Dedifferentiated amniotic fluid mesenchymal stem cell (primary cell): ENCODE measurements at regions not wholly inside any gene's neighbourhood (a gene's known extent, or its start where the extent isn't known, plus 50 kb on each side); places are given as distances from the start of the nearest gene placed in this dataset.

Experiments used
- DNase-seq: peaks from one replicate; pipeline ENCODE4 v3.0.0-alpha.2; 2016; ENCODE audit errors: extremely low spot score

DNA sequence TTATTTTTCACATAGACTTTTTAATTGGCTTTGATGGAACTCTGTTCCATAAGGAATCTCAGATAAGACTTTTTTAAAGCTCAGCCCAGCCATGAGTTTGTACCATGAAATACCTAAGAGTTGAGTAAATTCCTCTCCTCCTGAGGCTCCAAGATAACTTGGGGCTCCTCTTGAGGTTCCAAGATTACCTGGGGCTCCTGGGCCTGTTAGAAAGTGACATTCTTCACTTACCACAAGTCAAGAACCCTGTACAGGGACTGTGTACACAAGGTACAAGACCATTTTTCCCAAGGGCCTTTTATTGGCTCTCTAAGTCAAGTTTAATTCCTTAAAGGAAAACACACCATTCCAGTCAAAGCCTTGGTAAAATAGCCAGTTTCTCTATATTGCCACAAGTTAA, 111.3 kb upstream of the PRR20G start:
- no peak for DNase-seq

DNA sequence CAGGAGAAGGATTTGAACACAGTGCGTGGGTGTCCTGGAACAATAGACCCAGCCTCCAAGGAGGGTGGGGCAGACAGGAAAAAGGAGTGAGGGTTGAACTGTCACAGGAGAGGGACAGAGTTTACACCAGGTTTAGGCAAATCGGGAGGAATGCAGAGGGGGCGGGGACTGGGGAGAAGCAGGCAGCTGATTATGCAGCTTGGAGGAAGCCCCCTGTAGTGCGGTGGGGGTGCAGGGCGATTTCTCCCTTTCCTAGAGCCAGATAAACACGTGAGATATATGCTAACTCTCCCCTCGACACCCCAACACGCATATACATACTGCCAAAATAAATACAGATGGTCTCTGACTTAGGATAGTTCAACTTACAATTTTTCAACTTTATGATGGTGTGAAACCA, 108.6 kb upstream of the PRR20G start:
- DNase-seq: no peak

- DNase-seq: no peak
Observed at GRCh38 chr3:127395663-127396355, 108.0 kb upstream of the PRR20G start.

GRCh38 chr3:127394984-127395662, 107.3 kb upstream of the PRR20G start:
- DNase-seq: no peak

- no peak for DNase-seq
Observed at GRCh38 chr3:127394031-127394430, 106.2 kb upstream of the PRR20G start.

GRCh38 chr3:127393131-127393820, 105.4 kb upstream of the PRR20G start:
- DNase-seq: no peak

GRCh38 chr3:127392156-127392490, 104.3 kb upstream of the PRR20G start:
- no peak for DNase-seq

GRCh38 chr3:127391436-127392155, 103.8 kb upstream of the PRR20G start:
- no peak for DNase-seq

DNA sequence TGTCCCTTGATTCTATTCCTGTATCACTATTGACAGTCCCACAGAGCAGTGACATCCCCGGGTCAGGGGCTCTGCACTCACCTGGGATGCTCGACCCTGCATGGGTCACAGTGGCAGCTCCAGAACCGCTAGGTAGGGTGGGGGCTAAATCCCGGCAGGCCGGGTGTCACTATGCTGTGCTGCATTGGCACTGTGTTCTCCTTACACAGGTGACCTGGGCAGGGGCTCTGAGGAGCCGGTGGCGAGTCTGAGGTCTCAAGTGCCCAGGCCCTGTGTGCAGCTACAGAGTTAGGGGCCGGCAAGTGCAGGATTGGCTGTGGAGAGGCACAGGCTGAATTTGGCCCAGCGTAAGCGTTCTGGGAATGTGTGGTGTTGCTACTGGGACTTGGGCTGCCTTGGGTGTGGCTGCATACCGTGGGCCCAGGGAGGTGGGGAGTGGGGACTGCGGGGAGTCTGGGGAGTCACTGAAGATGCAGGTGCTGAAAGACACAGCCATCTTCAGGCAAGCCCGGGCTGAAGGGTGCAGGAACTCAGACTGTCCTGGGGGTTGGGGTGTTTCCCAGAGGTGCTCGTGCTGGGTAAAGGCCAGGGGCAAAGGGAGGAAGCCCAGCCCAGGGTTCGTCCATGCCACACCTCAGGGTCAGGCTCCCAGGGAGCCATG, 102.6 kb upstream of the PRR20G start:
- no peak for DNase-seq

- DNase-seq: no peak
Observed at GRCh38 chr3:127389913-127390312, 102.1 kb upstream of the PRR20G start.

- DNase-seq: no peak
Observed at GRCh38 chr3:127389420-127389819, 101.6 kb upstream of the PRR20G start.

- DNase-seq: no peak
Observed at GRCh38 chr3:127388427-127388826, 100.6 kb upstream of the PRR20G start.

DNA sequence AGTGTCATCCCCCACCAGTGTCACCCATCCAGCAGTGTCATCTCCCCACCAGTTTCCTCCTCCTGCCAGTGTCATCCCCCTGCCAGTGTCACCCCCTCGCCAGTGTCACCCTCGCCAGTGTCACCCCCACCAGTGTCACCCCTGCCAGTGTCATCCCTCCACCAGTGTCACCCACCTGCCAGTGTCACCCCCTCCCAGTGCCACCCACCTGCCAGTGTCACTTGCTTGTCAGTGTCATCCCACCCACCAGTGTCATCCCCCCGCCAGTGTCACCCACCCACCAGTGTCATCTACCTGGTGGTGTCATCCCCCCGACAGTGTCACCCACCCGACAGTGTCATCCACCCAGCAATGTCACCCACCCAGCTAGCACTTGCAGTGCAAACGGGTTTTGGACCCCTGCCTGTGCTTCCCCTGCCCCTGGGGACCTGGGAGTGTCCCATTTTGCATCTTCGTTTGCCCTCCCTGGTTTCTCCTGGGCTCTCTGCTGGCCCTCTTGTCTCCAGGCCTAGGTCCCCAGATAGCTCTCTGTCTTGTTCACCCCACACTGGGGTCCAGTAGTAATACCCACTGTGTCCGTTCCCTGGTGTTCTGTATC, 99.8 kb upstream of the PRR20G start:
- no peak for DNase-seq

DNA sequence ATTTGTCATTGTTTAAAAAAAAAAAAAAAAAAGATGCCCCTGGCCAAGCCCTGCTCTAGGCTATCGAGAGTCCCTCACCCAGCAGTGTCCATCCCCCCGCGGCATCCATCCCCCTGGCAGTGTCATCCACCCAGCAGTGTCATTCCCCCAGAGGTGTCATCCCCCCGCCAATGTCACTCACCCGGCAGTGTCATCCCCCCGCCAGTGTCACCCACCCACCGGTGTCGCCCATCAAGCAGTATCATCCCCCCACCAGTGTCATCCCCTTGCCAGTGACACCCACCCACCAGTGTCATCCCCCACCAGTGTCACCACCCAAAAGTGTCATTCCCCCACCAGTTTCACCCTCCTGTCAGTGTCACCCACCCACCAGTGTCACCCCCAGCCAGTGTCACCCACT, 99.3 kb upstream of the PRR20G start:
- no peak for DNase-seq

DNA sequence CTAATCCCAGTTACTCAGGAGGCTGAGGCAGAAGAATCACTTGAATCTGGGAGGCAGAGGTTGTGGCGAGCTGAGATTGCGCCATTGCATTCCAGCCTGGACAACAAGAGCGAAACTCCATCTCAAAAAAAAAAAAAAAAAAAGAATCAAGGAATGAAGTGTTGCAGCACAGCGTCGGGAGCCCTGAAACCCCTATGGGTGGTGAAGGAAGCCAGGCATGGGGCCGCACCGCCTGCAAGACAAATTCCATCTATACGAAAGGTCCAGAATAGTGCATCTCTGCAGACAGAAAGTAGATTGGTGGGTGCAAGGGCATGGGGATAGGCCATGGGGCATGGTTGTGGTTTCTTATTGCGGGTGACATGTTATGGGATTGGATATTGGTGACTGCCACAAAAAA, 98.6 kb upstream of the PRR20G start:
- no peak for DNase-seq

DNA sequence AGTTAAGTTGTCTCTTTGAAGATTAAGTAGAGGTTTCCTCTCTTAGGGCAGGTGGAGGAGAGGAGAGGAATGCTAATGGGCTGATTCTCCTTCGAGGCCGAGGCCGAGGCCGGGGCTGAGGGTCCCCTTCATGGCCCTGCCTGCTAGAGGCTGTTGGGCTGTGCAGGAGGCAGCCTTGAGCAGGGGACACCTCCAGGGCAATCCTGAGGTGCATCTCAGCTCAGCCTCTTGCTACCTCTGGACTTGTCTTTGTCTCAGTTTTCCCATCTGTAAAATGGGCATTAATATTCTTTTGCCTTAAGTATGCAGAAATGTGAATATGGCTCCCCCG, 97.7 kb upstream of the PRR20G start:
- DNase-seq: no peak

DNA sequence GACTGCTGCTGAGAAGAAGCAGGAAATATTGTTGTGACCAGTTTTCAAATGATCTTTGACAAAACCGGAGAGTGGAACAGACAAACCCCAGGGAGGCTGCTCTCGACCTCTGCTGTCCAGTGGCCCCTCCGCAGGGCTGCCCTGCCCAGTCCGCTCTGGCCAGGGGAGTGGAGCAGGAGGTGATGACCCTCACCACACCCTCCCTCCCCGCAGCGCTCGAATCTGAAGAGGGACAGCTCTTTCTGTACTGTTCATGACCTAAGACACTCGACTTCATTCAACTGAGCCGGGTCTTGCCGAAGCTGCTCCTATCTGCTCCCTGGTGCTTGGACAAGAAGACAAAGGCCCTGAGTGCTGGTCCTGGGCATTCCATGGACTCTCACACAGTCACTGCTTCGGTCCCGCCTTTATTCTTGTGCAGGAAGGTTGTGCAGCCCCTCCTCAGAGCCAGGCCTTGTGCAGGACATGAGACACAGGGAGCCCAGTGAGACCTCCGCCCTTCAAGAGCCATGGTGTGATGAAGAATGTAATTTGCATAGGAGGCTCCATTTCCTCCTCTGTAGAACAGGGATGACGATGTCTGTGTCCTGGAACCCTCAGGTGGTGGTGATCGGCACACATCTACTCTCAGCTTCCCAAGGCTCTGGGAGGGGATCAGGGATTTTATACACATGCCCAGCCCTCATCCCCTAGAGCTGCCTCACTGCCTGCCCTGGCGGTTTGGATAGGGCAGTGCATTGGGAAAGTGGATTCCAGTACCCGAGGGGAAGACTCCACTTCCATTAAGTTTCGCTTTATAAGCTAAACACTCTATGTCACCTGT, 97.1 kb upstream of the PRR20G start:
- no peak for DNase-seq

DNA sequence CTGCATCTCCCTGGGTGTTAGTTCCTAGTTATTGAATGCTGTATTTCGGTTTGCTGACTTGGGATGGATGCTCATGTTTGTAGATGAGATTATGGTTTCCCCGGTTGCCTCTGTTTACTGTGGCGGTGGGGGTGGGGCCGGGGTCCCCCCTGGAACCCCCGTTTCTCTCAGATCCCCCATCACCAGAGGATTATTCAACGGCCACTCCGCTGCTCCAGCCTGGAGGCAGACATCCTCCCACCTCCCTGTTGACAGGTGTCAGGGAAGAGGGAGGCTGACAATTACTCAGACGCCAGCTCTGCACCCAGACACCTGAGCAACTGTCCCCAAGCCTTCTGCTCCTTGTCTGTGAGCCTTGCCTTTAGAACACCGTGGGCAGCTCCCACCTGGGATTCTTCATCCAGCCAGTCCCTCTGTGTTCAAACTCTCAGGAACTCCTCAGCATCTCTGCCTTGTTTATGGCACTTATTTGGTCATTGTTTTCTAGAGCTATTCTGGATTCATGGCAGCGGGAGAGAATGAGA, 95.9 kb upstream of the PRR20G start:
- DNase-seq: no peak

GRCh38 chr3:127377801-127378655, 90.2 kb upstream of the PRR20G start:
- DNase-seq: no peak
